ENCODE measurements at regions not wholly inside any gene's neighbourhood (a gene's known extent, or its start where the extent isn't known, plus 50 kb on each side); places are given as distances from the start of the nearest gene placed in this dataset.
"Not testable (repeated sequence)": the region's sequence is repeated elsewhere in the genome, so short reads cannot be mapped to it uniquely, and the experiment has no call there.

DNA sequence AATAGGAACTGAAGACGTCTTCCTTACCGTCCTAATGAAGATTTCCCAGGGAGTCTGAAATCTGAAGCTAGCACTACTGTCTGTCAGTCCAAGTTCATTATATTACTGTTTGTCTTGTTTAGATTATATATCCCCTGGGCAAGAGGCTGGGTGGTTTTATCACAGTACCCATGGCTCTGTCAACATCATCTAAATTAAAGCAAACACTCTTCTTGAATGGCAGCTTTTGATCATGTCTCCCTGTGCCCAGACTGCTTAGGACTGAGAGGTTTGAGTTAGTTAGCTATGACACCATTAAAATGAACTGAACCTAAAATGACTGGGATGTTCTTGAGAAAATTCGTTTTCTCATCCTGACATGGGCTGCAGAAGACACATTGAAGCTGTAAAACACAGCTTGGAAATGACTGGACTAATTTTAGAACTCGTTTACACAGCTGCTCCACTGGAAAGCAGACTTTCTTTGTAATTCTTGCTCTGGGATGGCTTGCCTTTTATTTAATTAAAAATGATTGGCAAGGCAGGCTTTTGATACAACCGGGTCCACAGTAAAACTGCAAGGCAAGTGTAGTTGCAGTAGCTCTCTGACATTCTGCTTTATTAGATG, 243.5 kb downstream of the MFSD1 start:
- no peaks in the 10 kb centered on the region for H3K9me3 Mint-ChIP-seq (ENCODE audit: unreplicated experiment)
- DNase-seq (ENCODE audit: extremely low spot score, unreplicated experiment) = no peak
- H3K4me1 Mint-ChIP-seq (ENCODE audit: unreplicated experiment) = no peaks in the 10 kb centered on the region
- no peaks in the 10 kb centered on the region for H3K36me3 Mint-ChIP-seq (ENCODE audit: unreplicated experiment)
- H3K4me3 Mint-ChIP-seq (ENCODE audit: unreplicated experiment) = no peak overlapping the region
- H3K27ac Mint-ChIP-seq (ENCODE audit: unreplicated experiment) = no peak overlapping the region
- peaks cover 26% of the 10 kb centered on the region for H3K27me3 Mint-ChIP-seq (ENCODE audit: unreplicated experiment)
- TF ChIP-seq, protein P1, sequence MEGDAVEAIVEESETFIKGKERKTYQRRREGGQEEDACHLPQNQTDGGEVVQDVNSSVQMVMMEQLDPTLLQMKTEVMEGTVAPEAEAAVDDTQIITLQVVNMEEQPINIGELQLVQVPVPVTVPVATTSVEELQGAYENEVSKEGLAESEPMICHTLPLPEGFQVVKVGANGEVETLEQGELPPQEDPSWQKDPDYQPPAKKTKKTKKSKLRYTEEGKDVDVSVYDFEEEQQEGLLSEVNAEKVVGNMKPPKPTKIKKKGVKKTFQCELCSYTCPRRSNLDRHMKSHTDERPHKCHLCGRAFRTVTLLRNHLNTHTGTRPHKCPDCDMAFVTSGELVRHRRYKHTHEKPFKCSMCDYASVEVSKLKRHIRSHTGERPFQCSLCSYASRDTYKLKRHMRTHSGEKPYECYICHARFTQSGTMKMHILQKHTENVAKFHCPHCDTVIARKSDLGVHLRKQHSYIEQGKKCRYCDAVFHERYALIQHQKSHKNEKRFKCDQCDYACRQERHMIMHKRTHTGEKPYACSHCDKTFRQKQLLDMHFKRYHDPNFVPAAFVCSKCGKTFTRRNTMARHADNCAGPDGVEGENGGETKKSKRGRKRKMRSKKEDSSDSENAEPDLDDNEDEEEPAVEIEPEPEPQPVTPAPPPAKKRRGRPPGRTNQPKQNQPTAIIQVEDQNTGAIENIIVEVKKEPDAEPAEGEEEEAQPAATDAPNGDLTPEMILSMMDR (IDR thresholded peaks at IDR 0.05) = no peak

DNA sequence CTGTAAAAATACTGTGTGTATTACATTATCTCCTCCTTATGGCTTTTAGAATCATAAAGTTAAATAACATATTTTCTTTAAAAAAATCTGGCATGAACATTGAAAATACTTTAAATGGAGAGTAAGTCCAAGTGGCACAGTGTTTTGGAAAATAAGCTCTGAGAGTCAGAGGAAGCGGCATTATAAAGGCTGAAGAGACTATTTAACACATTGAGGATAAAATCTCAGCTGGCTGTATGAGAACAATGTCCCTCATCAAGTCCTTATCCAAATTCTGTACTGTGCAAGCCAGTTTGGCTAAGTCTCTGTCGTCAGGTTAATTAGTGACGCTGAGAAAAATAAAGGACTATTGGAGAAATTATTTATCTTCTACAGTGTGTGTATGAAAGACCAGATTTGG, 245.5 kb downstream of the MFSD1 start:
- TF ChIP-seq, protein P1 (IDR thresholded peaks at IDR 0.05) = no peak
- Mint-ChIP-seq H3K36me3 (ENCODE audit: unreplicated experiment) (no peaks in the 10 kb centered on the region), H3K27me3 (ENCODE audit: unreplicated experiment) (peaks cover 21% of the 10 kb centered on the region), H3K27ac (ENCODE audit: unreplicated experiment) (no peak overlapping the region), H3K4me1 (ENCODE audit: unreplicated experiment) (no peaks in the 10 kb centered on the region), H3K9me3 (ENCODE audit: unreplicated experiment) (no peaks in the 10 kb centered on the region), H3K4me3 (ENCODE audit: unreplicated experiment) (no peak overlapping the region)
- no peak for DNase-seq (ENCODE audit: extremely low spot score, unreplicated experiment)

DNA sequence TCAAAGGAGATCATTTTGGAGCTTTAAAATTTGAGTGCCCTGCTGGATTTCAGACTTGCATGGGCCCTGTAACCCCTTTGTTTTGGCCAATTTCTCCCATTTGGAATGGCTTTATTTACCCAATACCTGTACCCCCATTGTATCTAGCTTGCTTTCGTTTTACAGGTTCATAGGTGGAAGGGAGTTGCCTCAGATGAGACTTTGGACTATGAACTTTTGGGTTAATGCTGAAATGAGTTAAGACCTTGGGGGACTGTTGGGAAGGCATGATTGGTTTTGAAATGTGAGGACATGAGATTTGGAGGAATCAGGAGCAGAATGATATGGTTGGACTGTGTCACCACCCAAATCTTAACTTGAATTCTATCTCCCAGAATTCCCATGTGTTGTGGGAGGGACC, 250.6 kb downstream of the MFSD1 start:
- H3K4me1 Mint-ChIP-seq (ENCODE audit: unreplicated experiment); H3K27ac Mint-ChIP-seq (ENCODE audit: unreplicated experiment); DNase-seq (ENCODE audit: extremely low spot score, unreplicated experiment); H3K27me3 Mint-ChIP-seq (ENCODE audit: unreplicated experiment); H3K36me3 Mint-ChIP-seq (ENCODE audit: unreplicated experiment); H3K9me3 Mint-ChIP-seq (ENCODE audit: unreplicated experiment); H3K4me3 Mint-ChIP-seq (ENCODE audit: unreplicated experiment): not testable (repeated sequence)

DNA sequence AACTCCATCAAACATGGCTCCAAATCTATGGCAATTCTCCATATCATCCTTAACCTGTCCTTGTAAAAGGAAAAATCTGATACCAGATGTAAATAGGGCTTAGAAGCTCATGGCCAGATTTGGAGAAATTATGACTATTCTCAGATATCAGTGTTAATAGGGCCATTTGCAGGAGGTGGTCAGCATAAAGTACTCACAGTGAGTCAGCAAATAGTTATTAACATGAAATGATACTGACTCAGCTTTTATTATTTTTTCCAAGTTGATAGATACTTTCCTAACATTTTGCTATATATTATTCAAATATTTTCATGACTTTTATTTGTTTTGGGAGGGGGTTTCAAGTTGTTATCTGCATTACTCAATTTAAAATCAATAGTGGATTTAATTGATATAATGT, 255.8 kb downstream of the MFSD1 start:
- Mint-ChIP-seq H3K36me3 (ENCODE audit: unreplicated experiment) (no peaks in the 10 kb centered on the region), H3K4me3 (ENCODE audit: unreplicated experiment) (no peak overlapping the region), H3K9me3 (ENCODE audit: unreplicated experiment) (no peaks in the 10 kb centered on the region), H3K4me1 (ENCODE audit: unreplicated experiment) (no peaks in the 10 kb centered on the region), H3K27me3 (ENCODE audit: unreplicated experiment) (no peaks in the 10 kb centered on the region), H3K27ac (ENCODE audit: unreplicated experiment) (no peak overlapping the region)
- DNase-seq (ENCODE audit: extremely low spot score, unreplicated experiment) = no peak
- TF ChIP-seq, protein P1 (IDR thresholded peaks at IDR 0.05) = no peak

DNA sequence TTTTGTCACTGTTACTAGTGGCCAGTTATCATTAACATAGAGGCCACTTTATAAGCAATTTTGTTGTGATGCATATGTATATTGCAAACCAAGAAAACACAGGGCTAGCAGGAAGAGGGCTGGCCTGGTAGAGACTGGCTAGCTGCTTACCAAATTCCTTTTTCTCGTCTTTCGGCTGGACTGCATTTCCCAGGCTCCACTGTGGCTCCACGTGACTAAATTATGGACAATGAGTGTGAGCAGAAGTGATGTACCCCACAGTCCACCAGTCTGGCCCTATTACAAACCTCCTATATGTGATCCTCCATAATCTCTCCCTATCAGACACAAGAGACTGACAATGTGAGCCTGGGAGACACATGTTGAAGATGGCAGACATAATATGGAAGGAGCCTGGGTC, 257.0 kb downstream of the MFSD1 start:
- H3K4me3 Mint-ChIP-seq (ENCODE audit: unreplicated experiment) = no peak overlapping the region
- H3K36me3 Mint-ChIP-seq (ENCODE audit: unreplicated experiment) = no peaks in the 10 kb centered on the region

More for the DNA sequence above, 257.0 kb downstream of the MFSD1 start:
- TF ChIP-seq, protein P1 (IDR thresholded peaks at IDR 0.05) = no peak
- Mint-ChIP-seq H3K27ac (ENCODE audit: unreplicated experiment) (no peak overlapping the region), H3K4me1 (ENCODE audit: unreplicated experiment) (no peaks in the 10 kb centered on the region), H3K27me3 (ENCODE audit: unreplicated experiment) (no peaks in the 10 kb centered on the region), H3K9me3 (ENCODE audit: unreplicated experiment) (no peaks in the 10 kb centered on the region)
- no peak for DNase-seq (ENCODE audit: extremely low spot score, unreplicated experiment)
